ENCODE measurements at regions not wholly inside any gene's neighbourhood (a gene's known extent, or its start where the extent isn't known, plus 50 kb on each side); places are given as distances from the start of the nearest gene placed in this dataset.

DNA sequence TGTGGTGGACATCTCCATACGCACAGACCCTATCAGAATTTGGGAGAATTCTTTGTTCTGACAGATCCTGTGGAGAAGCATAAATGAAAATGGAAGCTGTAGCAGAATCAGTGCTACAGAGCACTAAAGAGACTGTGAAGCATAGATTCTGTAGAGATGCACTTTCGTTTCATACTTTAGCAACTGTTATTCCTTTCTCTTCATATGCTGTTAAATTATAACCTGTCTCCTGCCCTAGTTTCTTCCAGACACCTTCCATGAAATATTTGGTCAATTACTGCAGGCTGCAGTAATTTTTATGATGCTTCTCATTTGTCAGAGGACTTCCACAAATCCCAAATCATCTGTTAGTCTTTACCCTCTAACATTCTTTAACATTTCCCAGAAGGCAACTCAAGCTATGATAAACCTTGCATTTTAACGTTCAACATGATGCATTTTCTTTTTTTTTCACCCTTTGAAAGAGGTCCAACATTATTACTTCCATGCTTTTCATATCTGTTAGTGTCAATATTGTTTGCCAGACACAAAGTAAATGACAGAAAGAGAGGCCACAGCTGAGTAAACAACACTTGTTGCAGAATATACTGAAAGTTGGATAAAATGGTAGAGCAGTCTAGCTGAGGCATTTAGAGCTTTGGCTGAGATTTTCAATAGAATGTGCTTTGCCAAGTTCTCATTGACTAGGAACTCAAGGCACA, 412.7 kb downstream of the LMO7 start:
- Histone ChIP-seq H3K27me3 (ENCODE audit: insufficient read depth, low read length, poor library complexity, severe bottlenecking) (no peaks in the 10 kb centered on the region), H3K36me3 (ENCODE audit: insufficient read depth, low read length) (no peaks in the 10 kb centered on the region), H3K4me3 (ENCODE audit: low read length) (no peak overlapping the region), H3K9me3 (ENCODE audit: low read length) (no peaks in the 10 kb centered on the region), H3K27ac (ENCODE audit: low read depth, low read length) (no peak overlapping the region), H3K4me1 (ENCODE audit: insufficient read depth, low read length) (no peaks in the 10 kb centered on the region)
- CTCF ChIA-PET, result interaction anchor here (0.7 kb wide), 1 partner anchor 209 kb away, joined by 3 read pairs; no protein-coding TSS in a partner anchor
- peaks cover 0 to 3% (median 0%) of the 10 kb centered on the region in 5 donors for H3K9me3 Mint-ChIP-seq
- H3K27ac Mint-ChIP-seq, result no peak overlapping the region
- H3K27me3 Mint-ChIP-seq, result no peaks in the 10 kb centered on the region
- H3K36me3 Mint-ChIP-seq, result no peaks in the 10 kb centered on the region
- H3K4me1 Mint-ChIP-seq, result no peaks in the 10 kb centered on the region
- POLR2A ChIA-PET, result no interaction called here
- no peak overlapping the region for H3K4me3 Mint-ChIP-seq
- no peak for DNase-seq

DNA sequence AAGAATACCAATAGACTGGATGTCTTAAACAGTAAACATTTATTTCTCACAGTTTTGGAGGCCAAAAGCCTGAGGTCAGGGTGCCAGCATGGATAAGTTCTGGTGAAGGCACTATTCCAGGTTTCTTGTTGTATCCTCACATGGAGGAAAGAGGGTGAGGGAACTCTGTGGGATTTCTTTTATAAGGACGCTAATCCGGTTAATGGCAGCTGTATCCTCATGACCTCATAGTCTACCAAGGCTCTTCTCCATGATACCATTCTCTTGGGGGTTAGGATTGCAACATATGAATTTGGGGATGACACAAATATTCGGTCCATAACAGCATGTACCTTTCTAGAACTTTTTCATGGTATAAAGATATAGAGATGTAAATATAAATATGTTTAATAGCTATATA, 412.0 kb downstream of the LMO7 start:
- POLR2A ChIA-PET, result no interaction called here
- Histone ChIP-seq H3K27ac (ENCODE audit: low read depth, low read length) (no peak overlapping the region), H3K4me3 (ENCODE audit: low read length) (no peak overlapping the region), H3K27me3 (ENCODE audit: insufficient read depth, low read length, poor library complexity, severe bottlenecking) (no peaks in the 10 kb centered on the region), H3K4me1 (ENCODE audit: insufficient read depth, low read length) (no peaks in the 10 kb centered on the region), H3K9me3 (ENCODE audit: low read length) (no peaks in the 10 kb centered on the region), H3K36me3 (ENCODE audit: insufficient read depth, low read length) (no peaks in the 10 kb centered on the region)
- Mint-ChIP-seq H3K27me3 (no peaks in the 10 kb centered on the region), H3K9me3 (peaks cover 0 to 3% (median 0%) of the 10 kb centered on the region in 5 donors), H3K27ac (no peak overlapping the region), H3K36me3 (no peaks in the 10 kb centered on the region), H3K4me1 (no peaks in the 10 kb centered on the region), H3K4me3 (no peak overlapping the region)
- CTCF ChIA-PET, result interaction anchor here (0.7 kb wide), 1 partner anchor 208 kb away, joined by 3 read pairs; no protein-coding TSS in a partner anchor
- DNase-seq, result no peak

DNA sequence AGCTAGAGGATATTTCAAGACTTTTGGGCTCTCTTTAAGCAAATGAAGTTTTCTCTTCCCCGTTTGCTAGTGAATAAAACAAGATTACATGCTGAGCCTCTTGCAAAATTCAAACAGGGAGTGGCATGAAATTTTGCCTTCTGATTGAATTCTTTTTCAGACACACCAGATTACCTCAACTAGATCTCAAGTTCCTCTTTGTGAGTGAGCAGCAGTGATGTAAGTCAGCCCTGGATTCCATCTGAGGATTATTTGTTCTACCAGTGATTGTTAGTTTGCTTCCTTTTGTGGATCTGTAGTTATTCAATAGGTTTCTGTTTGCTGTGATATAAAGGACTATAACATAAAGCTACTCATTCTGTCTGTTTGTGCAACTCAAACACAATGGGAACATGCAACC, 407.7 kb downstream of the LMO7 start:
- Histone ChIP-seq H3K9me3 (ENCODE audit: low read length) (no peaks in the 10 kb centered on the region), H3K27me3 (ENCODE audit: insufficient read depth, low read length, poor library complexity, severe bottlenecking) (no peaks in the 10 kb centered on the region), H3K4me1 (ENCODE audit: insufficient read depth, low read length) (no peaks in the 10 kb centered on the region), H3K36me3 (ENCODE audit: insufficient read depth, low read length) (no peaks in the 10 kb centered on the region), H3K27ac (ENCODE audit: low read depth, low read length) (no peak overlapping the region), H3K4me3 (ENCODE audit: low read length) (no peak overlapping the region)
- DNase-seq, result no peak
- Mint-ChIP-seq H3K27me3 (no peaks in the 10 kb centered on the region), H3K36me3 (no peaks in the 10 kb centered on the region), H3K4me3 (no peak overlapping the region), H3K4me1 (no peaks in the 10 kb centered on the region), H3K27ac (no peak overlapping the region), H3K9me3 (no peaks in the 10 kb centered on the region)
- CTCF ChIA-PET, result no interaction called here
- POLR2A ChIA-PET, result no interaction called here

- no peak overlapping the region for H3K4me3 Mint-ChIP-seq
- H3K36me3 ChIP-seq (ENCODE audit: insufficient read depth, low read length), result no peaks in the 10 kb centered on the region
- H3K27ac ChIP-seq (ENCODE audit: low read depth, low read length), result no peak overlapping the region
- no peak overlapping the region for H3K27ac Mint-ChIP-seq
- no peaks in the 10 kb centered on the region for H3K4me1 Mint-ChIP-seq
- ChIA-PET CTCF (no interaction called here), POLR2A (no interaction called here)
- DNase-seq, result no peak
- H3K4me1 ChIP-seq (ENCODE audit: insufficient read depth, low read length), result no peaks in the 10 kb centered on the region
- H3K27me3 Mint-ChIP-seq, result no peaks in the 10 kb centered on the region
- no peak overlapping the region for H3K4me3 ChIP-seq (ENCODE audit: low read length)
- no peaks in the 10 kb centered on the region for H3K27me3 ChIP-seq (ENCODE audit: insufficient read depth, low read length, poor library complexity, severe bottlenecking)
- no peaks in the 10 kb centered on the region for H3K36me3 Mint-ChIP-seq
- peaks cover 0 to 3% (median 0%) of the 10 kb centered on the region in 5 donors for H3K9me3 Mint-ChIP-seq
- no peaks in the 10 kb centered on the region for H3K9me3 ChIP-seq (ENCODE audit: low read length)
These were observed 403.0 kb downstream of the LMO7 start for GRCh38 chr13:76038920-76039716.

- no peak overlapping the region for H3K27ac ChIP-seq (ENCODE audit: low read depth, low read length)
- no peaks in the 10 kb centered on the region for H3K36me3 ChIP-seq (ENCODE audit: insufficient read depth, low read length)
- Mint-ChIP-seq H3K27me3 (peaks cover 0 to 2% of the 10 kb centered on the region in 2 donors), H3K9me3 (peaks cover 0 to 3% (median 0%) of the 10 kb centered on the region in 5 donors), H3K27ac (no peak overlapping the region), H3K4me3 (no peak overlapping the region), H3K4me1 (no peaks in the 10 kb centered on the region), H3K36me3 (no peaks in the 10 kb centered on the region)
- no peaks in the 10 kb centered on the region for H3K4me1 ChIP-seq (ENCODE audit: insufficient read depth, low read length)
- POLR2A ChIA-PET, result no interaction called here
- no peaks in the 10 kb centered on the region for H3K9me3 ChIP-seq (ENCODE audit: low read length)
- CTCF ChIA-PET, result no interaction called here
- no peak overlapping the region for H3K4me3 ChIP-seq (ENCODE audit: low read length)
- H3K27me3 ChIP-seq (ENCODE audit: insufficient read depth, low read length, poor library complexity, severe bottlenecking), result no peaks in the 10 kb centered on the region
- no peak for DNase-seq
These were observed 400.0 kb downstream of the LMO7 start for GRCh38 chr13:76036176-76036575.

DNA sequence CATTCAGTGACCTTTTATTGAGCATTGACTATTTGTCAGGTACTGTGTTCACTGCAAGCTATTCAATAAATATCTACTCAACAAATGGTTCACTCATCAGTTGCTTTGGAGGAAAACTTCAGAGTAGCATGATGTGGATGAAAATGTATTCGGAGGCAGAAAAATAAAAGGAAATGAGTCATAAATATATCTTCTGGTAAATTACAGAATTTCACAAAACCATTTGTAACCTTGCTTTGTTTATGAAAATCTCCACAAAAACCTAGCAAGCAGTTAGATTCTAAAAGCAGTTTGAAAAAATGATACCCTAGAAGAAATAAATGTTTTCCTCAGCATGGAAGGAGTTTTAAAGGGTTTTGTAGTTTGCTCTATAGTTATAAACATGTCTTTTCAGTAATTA, 399.6 kb downstream of the LMO7 start:
- H3K4me3 Mint-ChIP-seq, result no peak overlapping the region
- no peaks in the 10 kb centered on the region for H3K36me3 ChIP-seq (ENCODE audit: insufficient read depth, low read length)
- peaks cover 0 to 3% (median 0%) of the 10 kb centered on the region in 5 donors for H3K9me3 Mint-ChIP-seq
- no peak for DNase-seq
- H3K4me3 ChIP-seq (ENCODE audit: low read length), result no peak overlapping the region
- H3K4me1 Mint-ChIP-seq, result no peaks in the 10 kb centered on the region
- CTCF ChIA-PET, result no interaction called here
- no peak overlapping the region for H3K27ac ChIP-seq (ENCODE audit: low read depth, low read length)
- H3K27me3 ChIP-seq (ENCODE audit: insufficient read depth, low read length, poor library complexity, severe bottlenecking), result no peaks in the 10 kb centered on the region
- H3K4me1 ChIP-seq (ENCODE audit: insufficient read depth, low read length), result no peaks in the 10 kb centered on the region
- H3K36me3 Mint-ChIP-seq, result no peaks in the 10 kb centered on the region
- H3K27me3 Mint-ChIP-seq, result peaks cover 0 to 2% of the 10 kb centered on the region in 2 donors
- H3K27ac Mint-ChIP-seq, result no peak overlapping the region
- H3K9me3 ChIP-seq (ENCODE audit: low read length), result no peaks in the 10 kb centered on the region
- POLR2A ChIA-PET, result no interaction called here

DNA sequence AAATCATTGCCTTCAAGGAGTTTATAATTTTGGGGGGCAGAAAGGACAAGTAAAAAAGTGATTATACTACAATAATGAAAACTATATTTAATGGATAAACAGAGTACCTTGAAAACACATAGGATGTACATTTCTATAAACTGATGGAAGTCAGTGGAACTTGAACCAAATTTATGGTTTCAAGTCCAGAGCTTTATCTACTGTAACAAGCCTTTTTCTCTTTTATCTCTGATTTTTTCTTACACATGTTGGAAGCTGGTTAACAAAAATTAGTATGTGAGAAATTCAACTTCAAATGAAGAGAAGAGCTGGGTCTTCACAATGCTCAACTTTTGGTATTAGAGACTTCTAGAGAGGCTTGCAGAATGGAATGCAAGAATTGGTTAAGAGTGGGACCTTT, 393.6 kb downstream of the LMO7 start:
- H3K4me1 Mint-ChIP-seq, result no peaks in the 10 kb centered on the region
- ChIA-PET POLR2A (no interaction called here), CTCF (no interaction called here)
- no peaks in the 10 kb centered on the region for H3K36me3 Mint-ChIP-seq
- H3K9me3 ChIP-seq (ENCODE audit: low read length), result no peaks in the 10 kb centered on the region
- H3K4me1 ChIP-seq (ENCODE audit: insufficient read depth, low read length), result no peaks in the 10 kb centered on the region
- H3K9me3 Mint-ChIP-seq, result peaks cover 0 to 3% (median 0%) of the 10 kb centered on the region in 5 donors
- no peak overlapping the region for H3K4me3 ChIP-seq (ENCODE audit: low read length)
- no peak for DNase-seq
- H3K27ac Mint-ChIP-seq, result no peak overlapping the region
- H3K27ac ChIP-seq (ENCODE audit: low read depth, low read length), result no peak overlapping the region
- peaks cover 2% of the 10 kb centered on the region in 2 donors for H3K27me3 Mint-ChIP-seq
- no peaks in the 10 kb centered on the region for H3K27me3 ChIP-seq (ENCODE audit: insufficient read depth, low read length, poor library complexity, severe bottlenecking)
- H3K36me3 ChIP-seq (ENCODE audit: insufficient read depth, low read length), result no peaks in the 10 kb centered on the region
- H3K4me3 Mint-ChIP-seq, result no peak overlapping the region

GRCh38 chr13:76029088-76029487, 393.0 kb downstream of the LMO7 start:
- Mint-ChIP-seq H3K4me3 (no peak overlapping the region), H3K27ac (no peak overlapping the region), H3K9me3 (no peaks in the 10 kb centered on the region), H3K36me3 (no peaks in the 10 kb centered on the region), H3K4me1 (no peaks in the 10 kb centered on the region), H3K27me3 (peaks cover 2% of the 10 kb centered on the region in 2 donors)
- no peak overlapping the region for H3K27ac ChIP-seq (ENCODE audit: low read depth, low read length)
- no peaks in the 10 kb centered on the region for H3K4me1 ChIP-seq (ENCODE audit: insufficient read depth, low read length)
- CTCF ChIA-PET, result no interaction called here
- no peaks in the 10 kb centered on the region for H3K36me3 ChIP-seq (ENCODE audit: insufficient read depth, low read length)
- H3K4me3 ChIP-seq (ENCODE audit: low read length), result no peak overlapping the region
- DNase-seq, result no peak
- POLR2A ChIA-PET, result no interaction called here
- H3K27me3 ChIP-seq (ENCODE audit: insufficient read depth, low read length, poor library complexity, severe bottlenecking), result no peaks in the 10 kb centered on the region
- no peaks in the 10 kb centered on the region for H3K9me3 ChIP-seq (ENCODE audit: low read length)

Data from CD8-positive, alpha-beta memory T cell (primary cell).